ENCODE measurements at regions not wholly inside any gene's neighbourhood (a gene's known extent, or its start where the extent isn't known, plus 50 kb on each side); places are given as distances from the start of the nearest gene placed in this dataset.
"Not testable (repeated sequence)": the region's sequence is repeated elsewhere in the genome, so short reads cannot be mapped to it uniquely, and the experiment has no call there.

DNA sequence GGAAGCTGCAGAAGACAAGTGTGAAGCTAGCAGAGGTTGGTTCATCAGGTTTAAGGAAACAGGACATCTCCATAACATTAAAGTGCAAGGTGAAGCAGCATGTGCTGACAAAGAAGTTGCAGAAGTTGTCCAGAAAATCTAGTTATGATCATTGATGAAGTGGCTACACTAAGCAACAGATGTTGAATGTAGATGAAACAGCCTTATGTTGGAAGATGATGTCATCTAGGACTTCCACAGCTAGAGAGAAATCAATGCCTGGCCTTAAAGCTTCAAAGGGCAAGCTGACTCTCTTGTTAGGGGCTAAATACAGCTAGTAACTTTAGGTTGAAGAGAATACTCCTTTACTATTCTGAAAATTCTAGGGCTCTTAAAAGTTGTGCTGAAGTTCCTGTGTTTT, 340.2 kb upstream of the SOX9 start:
- no peaks in the 10 kb centered on the region for H3K27me3 ChIP-seq (ENCODE audit: control insufficient read depth, insufficient read depth, low read length)
- no peak overlapping the region for H3K4me3 ChIP-seq (ENCODE audit: low read length)
- no peak overlapping the region for H3K27ac ChIP-seq (ENCODE audit: low read length)
- H3K4me1 ChIP-seq (ENCODE audit: control insufficient read depth, low read depth, low read length) = no peaks in the 10 kb centered on the region
- no peak overlapping the region for H3K9ac ChIP-seq (ENCODE audit: low read length)
- H3K9me3 ChIP-seq (ENCODE audit: control insufficient read depth, low read depth, low read length) = no peaks in the 10 kb centered on the region
- H3K36me3 ChIP-seq (ENCODE audit: control insufficient read depth, low read depth, low read length) = no peaks in the 10 kb centered on the region

DNA sequence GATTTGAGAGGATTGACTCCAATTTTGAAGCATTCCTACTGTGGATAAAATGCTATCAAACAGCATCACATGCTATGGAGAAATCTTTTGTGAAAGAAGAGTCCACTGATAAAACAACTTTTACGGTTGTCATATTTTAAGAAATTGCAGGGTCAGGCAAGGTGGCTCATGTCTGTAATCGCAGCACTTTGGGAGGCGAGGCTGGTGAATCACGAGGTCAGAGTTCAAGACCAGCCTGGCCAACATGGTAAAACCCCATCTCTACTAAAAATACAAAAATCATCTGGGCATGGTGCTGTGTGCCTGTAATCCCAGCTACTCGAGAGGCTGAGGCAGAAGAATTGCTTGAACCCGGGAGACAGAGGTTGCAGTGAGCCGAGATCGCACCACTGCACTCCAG, 338.8 kb upstream of the SOX9 start:
- not testable (repeated sequence) for H3K4me1 ChIP-seq (ENCODE audit: control insufficient read depth, low read depth, low read length); H3K27ac ChIP-seq (ENCODE audit: low read length)

DNA sequence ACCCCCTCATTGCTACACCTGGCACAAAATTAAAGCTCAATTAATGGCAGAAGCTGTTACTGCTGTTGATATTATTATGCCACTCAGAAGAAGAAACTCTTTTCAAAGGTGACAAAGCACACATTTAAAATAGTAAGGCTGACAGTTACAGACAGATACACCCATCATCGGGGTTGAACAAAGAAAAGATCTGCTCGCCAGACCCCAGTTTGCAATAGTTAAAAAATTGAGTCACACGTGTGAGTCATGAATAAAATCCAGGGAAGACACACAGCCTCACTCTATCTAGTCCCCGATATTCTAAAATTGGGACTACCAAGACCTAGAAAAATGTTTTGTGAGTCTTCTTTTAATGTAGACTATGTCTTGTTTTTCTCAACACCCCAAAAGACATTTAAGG, 330.0 kb upstream of the SOX9 start:
- no peaks in the 10 kb centered on the region for H3K27me3 ChIP-seq (ENCODE audit: control insufficient read depth, insufficient read depth, low read length)
- H3K9ac ChIP-seq (ENCODE audit: low read length) = no peak overlapping the region
- H3K4me1 ChIP-seq (ENCODE audit: control insufficient read depth, low read depth, low read length) = no peaks in the 10 kb centered on the region
- no peak overlapping the region for H3K4me3 ChIP-seq (ENCODE audit: low read length)
- H3K9me3 ChIP-seq (ENCODE audit: control insufficient read depth, low read depth, low read length) = no peaks in the 10 kb centered on the region
- H3K36me3 ChIP-seq (ENCODE audit: control insufficient read depth, low read depth, low read length) = no peaks in the 10 kb centered on the region
- H3K27ac ChIP-seq (ENCODE audit: low read length) = no peak overlapping the region

More for the DNA sequence above, 338.8 kb upstream of the SOX9 start:
- not testable (repeated sequence) for H3K27me3 ChIP-seq (ENCODE audit: control insufficient read depth, insufficient read depth, low read length); H3K9me3 ChIP-seq (ENCODE audit: control insufficient read depth, low read depth, low read length); H3K9ac ChIP-seq (ENCODE audit: low read length); H3K36me3 ChIP-seq (ENCODE audit: control insufficient read depth, low read depth, low read length); H3K4me3 ChIP-seq (ENCODE audit: low read length)

DNA sequence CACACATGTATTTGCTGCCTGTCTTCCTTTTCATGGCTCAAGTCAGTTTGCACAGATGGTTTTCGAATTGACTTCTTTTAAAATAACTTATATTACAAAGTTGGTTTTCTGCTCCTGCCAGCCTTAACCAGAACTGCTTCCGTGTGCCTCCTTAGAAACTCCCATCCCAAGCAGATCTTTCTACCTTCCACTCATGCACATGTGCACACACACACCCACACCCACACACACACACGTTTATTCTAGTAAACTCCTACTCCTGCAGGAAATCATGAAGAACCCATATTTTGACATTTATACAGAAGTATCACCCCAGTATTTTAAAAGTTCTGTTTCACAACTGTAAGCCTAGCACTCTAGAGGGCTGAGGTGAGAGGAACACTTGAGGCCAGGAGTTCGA, 329.5 kb upstream of the SOX9 start:
- no peak overlapping the region for H3K9ac ChIP-seq (ENCODE audit: low read length)
- no peaks in the 10 kb centered on the region for H3K36me3 ChIP-seq (ENCODE audit: control insufficient read depth, low read depth, low read length)
- no peaks in the 10 kb centered on the region for H3K4me1 ChIP-seq (ENCODE audit: control insufficient read depth, low read depth, low read length)
- no peaks in the 10 kb centered on the region for H3K9me3 ChIP-seq (ENCODE audit: control insufficient read depth, low read depth, low read length)
- H3K27ac ChIP-seq (ENCODE audit: low read length) = no peak overlapping the region
- H3K27me3 ChIP-seq (ENCODE audit: control insufficient read depth, insufficient read depth, low read length) = no peaks in the 10 kb centered on the region
- H3K4me3 ChIP-seq (ENCODE audit: low read length) = no peak overlapping the region

DNA sequence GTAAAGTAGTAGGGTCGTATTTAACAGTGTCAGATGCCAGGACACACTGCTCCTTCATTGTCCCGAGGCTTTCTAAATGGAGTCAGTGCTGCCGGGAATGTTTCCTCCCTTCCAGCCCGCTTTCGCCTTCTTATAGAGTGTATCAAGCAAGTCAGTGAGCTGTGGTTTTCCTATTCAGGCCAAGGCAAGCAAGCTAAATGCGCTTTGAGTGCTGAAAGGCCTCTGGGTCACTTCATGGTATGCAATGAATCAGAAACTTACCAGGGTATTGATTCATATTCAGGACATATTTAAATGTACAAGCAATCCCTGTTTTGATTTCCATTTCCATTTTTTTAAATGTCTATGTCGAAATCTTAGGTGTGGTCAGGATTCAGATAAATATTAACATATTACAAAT, 327.9 kb upstream of the SOX9 start:
- H3K27me3 ChIP-seq (ENCODE audit: control insufficient read depth, insufficient read depth, low read length) = no peaks in the 10 kb centered on the region
- H3K27ac ChIP-seq (ENCODE audit: low read length) = no peak overlapping the region
- no peaks in the 10 kb centered on the region for H3K4me1 ChIP-seq (ENCODE audit: control insufficient read depth, low read depth, low read length)

DNA sequence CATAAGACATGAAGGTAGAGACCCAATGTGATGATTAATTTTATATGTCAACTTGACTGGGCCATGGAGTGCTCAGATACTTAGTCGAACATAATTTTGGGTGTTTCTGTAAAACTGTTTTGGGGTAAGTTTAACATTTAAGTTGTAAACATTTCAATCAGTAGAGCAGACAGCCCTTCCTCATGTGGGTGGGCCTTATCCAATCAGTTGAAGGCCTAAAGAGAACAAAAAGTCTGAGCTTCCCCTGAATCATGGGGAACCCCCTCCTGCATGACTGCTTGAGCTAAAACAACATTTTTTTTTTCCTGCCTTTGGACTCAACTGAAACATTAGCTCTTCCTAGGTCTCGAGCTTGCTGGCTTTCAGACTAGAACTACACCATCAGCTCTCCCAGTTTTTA, 327.3 kb upstream of the SOX9 start:
- Histone ChIP-seq H3K27ac (ENCODE audit: low read length) (no peak overlapping the region), H3K9me3 (ENCODE audit: control insufficient read depth, low read depth, low read length) (no peaks in the 10 kb centered on the region), H3K4me1 (ENCODE audit: control insufficient read depth, low read depth, low read length) (no peaks in the 10 kb centered on the region), H3K4me3 (ENCODE audit: low read length) (no peak overlapping the region), H3K27me3 (ENCODE audit: control insufficient read depth, insufficient read depth, low read length) (no peaks in the 10 kb centered on the region), H3K9ac (ENCODE audit: low read length) (no peak overlapping the region), H3K36me3 (ENCODE audit: control insufficient read depth, low read depth, low read length) (no peaks in the 10 kb centered on the region)

More for the DNA sequence above, 327.9 kb upstream of the SOX9 start:
- Histone ChIP-seq H3K9ac (ENCODE audit: low read length) (no peak overlapping the region), H3K4me3 (ENCODE audit: low read length) (no peak overlapping the region), H3K36me3 (ENCODE audit: control insufficient read depth, low read depth, low read length) (no peaks in the 10 kb centered on the region), H3K9me3 (ENCODE audit: control insufficient read depth, low read depth, low read length) (no peaks in the 10 kb centered on the region)

DNA sequence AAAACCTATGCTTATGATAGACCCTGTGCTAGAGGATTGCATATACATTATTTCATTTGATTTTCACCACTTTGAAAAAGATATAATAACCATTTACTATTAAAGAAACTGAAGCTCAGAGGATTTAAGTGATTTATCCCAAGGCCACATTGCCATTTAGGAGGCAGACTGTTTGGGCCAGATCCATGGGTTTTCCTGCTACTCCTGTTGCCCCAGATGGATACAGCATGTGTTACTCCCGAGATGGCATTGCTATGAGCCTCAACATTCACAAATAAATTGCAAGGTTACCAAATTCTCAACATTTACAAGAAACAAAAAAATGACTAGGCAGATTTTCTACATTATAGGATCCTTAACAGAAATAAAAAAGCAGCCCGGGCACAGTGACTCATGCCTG, 322.1 kb upstream of the SOX9 start:
- H3K27ac ChIP-seq (ENCODE audit: low read length) = no peak overlapping the region
- no peaks in the 10 kb centered on the region for H3K36me3 ChIP-seq (ENCODE audit: control insufficient read depth, low read depth, low read length)
- no peak overlapping the region for H3K9ac ChIP-seq (ENCODE audit: low read length)
- H3K4me1 ChIP-seq (ENCODE audit: control insufficient read depth, low read depth, low read length) = no peaks in the 10 kb centered on the region
- H3K9me3 ChIP-seq (ENCODE audit: control insufficient read depth, low read depth, low read length) = no peaks in the 10 kb centered on the region
- H3K4me3 ChIP-seq (ENCODE audit: low read length) = no peak overlapping the region
- no peaks in the 10 kb centered on the region for H3K27me3 ChIP-seq (ENCODE audit: control insufficient read depth, insufficient read depth, low read length)

DNA sequence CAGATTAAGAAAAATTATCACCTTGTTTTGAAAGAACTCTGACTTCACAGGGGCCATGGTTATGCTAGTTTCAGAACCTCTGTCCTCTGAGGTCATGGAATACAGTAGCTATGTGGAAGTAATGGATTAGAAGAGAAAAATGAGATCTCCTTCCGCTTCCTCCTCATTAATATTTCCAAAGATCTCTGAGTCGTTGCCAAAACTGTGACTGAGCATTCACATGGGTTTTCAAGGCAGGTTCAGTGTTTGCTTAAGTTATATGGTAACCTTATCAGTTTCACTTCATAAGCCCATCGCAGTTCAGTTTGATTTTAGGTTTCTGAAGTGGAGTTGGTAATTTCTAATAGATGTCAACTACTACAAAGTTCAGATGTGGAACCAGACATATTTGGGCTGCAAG, 321.2 kb upstream of the SOX9 start:
- H3K9ac ChIP-seq (ENCODE audit: low read length) = no peak overlapping the region
- H3K4me1 ChIP-seq (ENCODE audit: control insufficient read depth, low read depth, low read length) = no peaks in the 10 kb centered on the region
- H3K27ac ChIP-seq (ENCODE audit: low read length) = no peak overlapping the region

DNA sequence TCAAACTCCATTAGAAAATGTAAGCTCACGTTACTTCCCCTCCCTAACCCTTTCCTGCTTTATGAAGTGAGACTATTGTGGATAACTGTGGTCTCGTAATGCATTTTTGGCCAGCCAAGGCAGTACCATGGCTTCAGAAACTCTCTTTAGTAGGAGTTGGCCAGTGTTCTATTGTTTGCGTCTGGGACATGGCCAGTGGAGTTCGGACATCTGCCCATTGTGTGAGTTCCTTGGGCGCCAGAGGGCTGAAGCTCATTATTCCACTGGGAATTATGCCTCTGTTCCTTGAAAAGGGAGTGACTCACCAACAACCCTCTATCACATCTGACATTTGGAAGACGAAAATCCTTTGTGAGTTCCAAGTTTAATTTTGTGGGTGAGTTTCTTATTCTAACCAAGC, 319.5 kb upstream of the SOX9 start:
- no peaks in the 10 kb centered on the region for H3K27me3 ChIP-seq (ENCODE audit: control insufficient read depth, insufficient read depth, low read length)
- H3K36me3 ChIP-seq (ENCODE audit: control insufficient read depth, low read depth, low read length) = no peaks in the 10 kb centered on the region
- no peak overlapping the region for H3K9ac ChIP-seq (ENCODE audit: low read length)
- H3K9me3 ChIP-seq (ENCODE audit: control insufficient read depth, low read depth, low read length) = no peaks in the 10 kb centered on the region
- H3K4me1 ChIP-seq (ENCODE audit: control insufficient read depth, low read depth, low read length) = no peaks in the 10 kb centered on the region
- H3K4me3 ChIP-seq (ENCODE audit: low read length) = no peak overlapping the region
- H3K27ac ChIP-seq (ENCODE audit: low read length) = no peak overlapping the region

More for the DNA sequence above, 321.2 kb upstream of the SOX9 start:
- H3K36me3 ChIP-seq (ENCODE audit: control insufficient read depth, low read depth, low read length) = no peaks in the 10 kb centered on the region
- H3K4me3 ChIP-seq (ENCODE audit: low read length) = no peak overlapping the region
- H3K27me3 ChIP-seq (ENCODE audit: control insufficient read depth, insufficient read depth, low read length) = no peaks in the 10 kb centered on the region
- no peaks in the 10 kb centered on the region for H3K9me3 ChIP-seq (ENCODE audit: control insufficient read depth, low read depth, low read length)

DNA sequence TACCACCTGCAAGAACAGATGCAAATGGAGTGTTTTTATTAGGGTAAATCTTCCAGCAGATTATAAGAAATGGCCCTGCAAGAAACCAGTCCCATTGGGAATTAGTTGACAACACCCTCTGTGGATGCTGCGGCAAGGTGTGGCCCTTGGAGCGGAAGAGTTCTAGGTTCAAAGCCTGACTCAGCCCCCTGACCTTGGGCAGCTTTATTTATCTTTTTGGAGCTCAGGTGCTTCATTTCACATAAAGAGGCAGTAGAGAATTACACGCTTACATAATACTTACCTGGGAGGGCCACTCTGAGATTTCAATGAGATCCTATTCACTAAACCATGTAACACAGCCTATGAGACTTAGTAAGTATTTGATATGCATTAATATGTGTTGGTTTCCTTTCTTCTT, 318.2 kb upstream of the SOX9 start:
- no peaks in the 10 kb centered on the region for H3K36me3 ChIP-seq (ENCODE audit: control insufficient read depth, low read depth, low read length)
- no peak overlapping the region for H3K9ac ChIP-seq (ENCODE audit: low read length)
- no peak overlapping the region for H3K27ac ChIP-seq (ENCODE audit: low read length)
- no peaks in the 10 kb centered on the region for H3K27me3 ChIP-seq (ENCODE audit: control insufficient read depth, insufficient read depth, low read length)
- no peaks in the 10 kb centered on the region for H3K9me3 ChIP-seq (ENCODE audit: control insufficient read depth, low read depth, low read length)
- no peak overlapping the region for H3K4me3 ChIP-seq (ENCODE audit: low read length)
- no peaks in the 10 kb centered on the region for H3K4me1 ChIP-seq (ENCODE audit: control insufficient read depth, low read depth, low read length)

DNA sequence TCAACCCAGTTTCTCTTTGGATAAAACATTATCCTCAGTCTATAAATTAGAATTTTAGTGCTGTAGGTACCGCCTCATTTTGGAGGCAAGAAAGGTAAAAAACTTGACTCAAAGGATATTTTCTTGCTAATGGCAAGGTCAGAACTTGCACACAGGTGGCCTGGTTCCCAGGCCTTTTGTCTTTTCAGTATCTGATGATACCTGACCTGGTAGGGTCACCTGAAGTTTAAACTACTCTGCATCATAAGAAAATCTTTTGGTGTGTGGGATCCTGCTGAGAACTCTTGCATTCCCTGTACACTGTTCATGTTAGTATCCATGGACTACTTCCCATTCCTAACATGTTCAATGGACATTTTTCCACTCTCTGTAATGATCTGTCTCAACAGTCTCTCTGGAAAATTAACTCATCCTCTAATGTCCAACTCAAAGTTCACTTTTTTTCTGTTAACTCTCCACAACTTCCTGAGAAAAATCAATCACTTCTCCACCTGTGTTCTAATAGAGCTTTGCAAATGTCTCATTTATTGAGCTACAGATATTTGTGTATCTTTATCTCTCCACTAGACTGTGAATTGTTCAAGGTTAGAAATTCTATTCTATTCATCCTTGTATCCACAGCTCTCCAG, 317.1 kb upstream of the SOX9 start:
- H3K27me3 ChIP-seq (ENCODE audit: control insufficient read depth, insufficient read depth, low read length) = no peaks in the 10 kb centered on the region

DNA sequence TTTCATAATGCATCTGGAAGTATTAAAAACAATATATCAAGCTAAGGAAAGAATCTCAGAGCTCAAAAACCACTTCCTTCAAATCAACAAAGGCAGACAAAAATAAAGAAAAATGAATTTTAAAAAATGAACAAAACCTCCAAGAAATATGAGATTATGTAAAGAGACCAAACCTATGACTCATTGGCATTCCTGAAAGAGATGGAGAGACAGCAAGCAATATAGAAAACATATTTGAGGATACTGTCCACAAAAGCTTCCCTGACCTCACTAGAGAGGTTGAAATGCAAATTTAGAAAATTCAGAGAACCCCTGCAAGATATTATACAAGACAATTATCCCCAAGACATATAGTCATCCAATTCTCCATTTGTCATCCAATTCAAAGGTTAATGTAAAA, 311.3 kb upstream of the SOX9 start:
- H3K4me1 ChIP-seq (ENCODE audit: control insufficient read depth, low read depth, low read length) = no peaks in the 10 kb centered on the region
- no peaks in the 10 kb centered on the region for H3K9me3 ChIP-seq (ENCODE audit: control insufficient read depth, low read depth, low read length)
- H3K27me3 ChIP-seq (ENCODE audit: control insufficient read depth, insufficient read depth, low read length) = no peaks in the 10 kb centered on the region
- no peak overlapping the region for H3K4me3 ChIP-seq (ENCODE audit: low read length)
- H3K27ac ChIP-seq (ENCODE audit: low read length) = no peak overlapping the region
- H3K36me3 ChIP-seq (ENCODE audit: control insufficient read depth, low read depth, low read length) = no peaks in the 10 kb centered on the region
- H3K9ac ChIP-seq (ENCODE audit: low read length) = no peak overlapping the region

More for the DNA sequence above, 317.1 kb upstream of the SOX9 start:
- Histone ChIP-seq H3K27ac (ENCODE audit: low read length) (no peak overlapping the region), H3K9me3 (ENCODE audit: control insufficient read depth, low read depth, low read length) (no peaks in the 10 kb centered on the region), H3K9ac (ENCODE audit: low read length) (no peak overlapping the region), H3K4me3 (ENCODE audit: low read length) (no peak overlapping the region), H3K36me3 (ENCODE audit: control insufficient read depth, low read depth, low read length) (no peaks in the 10 kb centered on the region), H3K4me1 (ENCODE audit: control insufficient read depth, low read depth, low read length) (no peaks in the 10 kb centered on the region)

All from iPS-18a (cell line).